Fibroblast of lung (primary cell): ENCODE measurements at regions not wholly inside any gene's neighbourhood (a gene's known extent, or its start where the extent isn't known, plus 50 kb on each side); places are given as distances from the start of the nearest gene placed in this dataset.

Source experiments
- DNase-seq, 2 donors: peaks; one replicate each; pipeline versions ENCODE4 v3.0.0 to v3.0.0-alpha.2; 2010; ENCODE audit warnings: low read depth in 2 of 2
- H2AFZ ChIP-seq: 2 replicates; pipeline ENCODE4 v1.5.1; 2012; ENCODE audit warnings: low read length, control low read depth, inconsistent platforms
- H3K27ac ChIP-seq: 2 replicates; pipeline ENCODE4 v1.5.1; 2011; ENCODE audit warnings: low read length, control low read depth; ENCODE audit not compliant: insufficient read depth
- H3K27me3 ChIP-seq: 2 replicates; pipeline ENCODE4 v1.5.1; 2011; ENCODE audit warnings: mild to moderate bottlenecking, low read length; ENCODE audit not compliant: control insufficient read depth, insufficient read depth
- H3K36me3 ChIP-seq: 2 replicates; pipeline ENCODE4 v1.5.1; 2011; ENCODE audit warnings: low read length; ENCODE audit not compliant: control insufficient read depth, insufficient read depth
- H3K4me1 ChIP-seq: 2 replicates; pipeline ENCODE4 v1.5.1; 2011; ENCODE audit warnings: low read length; ENCODE audit not compliant: control insufficient read depth, insufficient read depth; ENCODE audit errors: extremely low read depth
- H3K4me2 ChIP-seq: 2 replicates; pipeline ENCODE4 v1.5.1; 2011; ENCODE audit warnings: low read length, control low read depth; ENCODE audit not compliant: insufficient read depth; ENCODE audit errors: extremely low read depth
- H3K4me3 ChIP-seq, 4 experiments: fragments of 200-600 bp in 1 of 4; sonication (generic) in 1 of 4; replicated peaks in 1 of 4; 2 replicates each; pipeline ENCODE4 v1.5.1; 2011 to 2016; ENCODE audit warnings: low read length in 4 of 4, low read depth in 3 of 4, mild to moderate bottlenecking in 3 of 4, control low read depth in 2 of 4, inconsistent platforms in 1 of 4, mixed read lengths in 1 of 4; ENCODE audit not compliant: insufficient read depth in 1 of 4; ENCODE audit errors: control extremely low read depth in 1 of 4
- H3K79me2 ChIP-seq: 2 replicates; pipeline ENCODE4 v1.5.1; 2012; ENCODE audit warnings: mild to moderate bottlenecking, low read length, inconsistent platforms; ENCODE audit not compliant: control insufficient read depth, insufficient read depth
- H3K9ac ChIP-seq: 2 replicates; pipeline ENCODE4 v1.5.1; 2011; ENCODE audit warnings: mild to moderate bottlenecking, low read length, control low read depth; ENCODE audit not compliant: insufficient read depth
- H3K9me3 ChIP-seq: 2 replicates; pipeline ENCODE4 v1.5.1; 2012; ENCODE audit warnings: low read depth, low read length; ENCODE audit not compliant: control insufficient read depth, insufficient read depth
- H4K20me1 ChIP-seq: 2 replicates; pipeline ENCODE4 v1.5.1; 2011; ENCODE audit warnings: low read length; ENCODE audit not compliant: control insufficient read depth, insufficient read depth; ENCODE audit errors: extremely low read depth
- EZH2 ChIP-seq: IDR thresholded peaks from 2 replicates; pipeline ENCODE4 v1.5.1; 2012; ENCODE audit warnings: low read length, control low read depth, mild to moderate bottlenecking; ENCODE audit errors: missing control alignments
- TF ChIP-seq, protein P1 (sequence below), 2 donors: IDR thresholded peaks in 1 of 2; conservative IDR thresholded peaks in 1 of 2; 1 replicate in 1 of 2; 2 replicates in 1 of 2; pipeline ENCODE4 v1.5.1; 2011 to 2012; ENCODE audit warnings: low read length in 2 of 2, control low read depth in 1 of 2, inconsistent platforms in 1 of 2, low read depth in 1 of 2, mild to moderate bottlenecking in 1 of 2

DNA sequence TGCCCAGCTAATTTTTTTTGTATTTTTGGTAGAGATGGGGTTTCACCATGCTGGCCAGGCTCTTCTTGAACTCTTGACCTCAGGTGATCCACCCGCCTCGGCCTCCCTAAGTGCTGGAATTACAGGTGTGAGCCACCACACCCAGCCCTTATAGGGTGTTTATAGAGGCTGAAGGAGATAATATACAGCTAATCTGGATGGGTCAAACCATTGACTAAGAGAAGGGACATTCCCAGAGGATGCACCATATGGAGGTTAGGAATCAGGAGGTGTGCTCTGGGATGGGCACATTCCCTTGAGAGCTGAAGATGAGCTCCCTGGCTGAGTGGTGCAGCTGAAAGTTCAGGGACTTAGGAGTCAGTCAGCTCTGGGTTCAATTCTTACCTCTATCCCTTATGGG lies 68.3 kb upstream of the SHISA3 start:
- H4K20me1 ChIP-seq = no peaks in the 10 kb centered on the region
- H3K4me3 ChIP-seq = no peak overlapping the region
- no peak overlapping the region for H3K9ac ChIP-seq
- DNase-seq = no peak
- TF ChIP-seq, protein P1, sequence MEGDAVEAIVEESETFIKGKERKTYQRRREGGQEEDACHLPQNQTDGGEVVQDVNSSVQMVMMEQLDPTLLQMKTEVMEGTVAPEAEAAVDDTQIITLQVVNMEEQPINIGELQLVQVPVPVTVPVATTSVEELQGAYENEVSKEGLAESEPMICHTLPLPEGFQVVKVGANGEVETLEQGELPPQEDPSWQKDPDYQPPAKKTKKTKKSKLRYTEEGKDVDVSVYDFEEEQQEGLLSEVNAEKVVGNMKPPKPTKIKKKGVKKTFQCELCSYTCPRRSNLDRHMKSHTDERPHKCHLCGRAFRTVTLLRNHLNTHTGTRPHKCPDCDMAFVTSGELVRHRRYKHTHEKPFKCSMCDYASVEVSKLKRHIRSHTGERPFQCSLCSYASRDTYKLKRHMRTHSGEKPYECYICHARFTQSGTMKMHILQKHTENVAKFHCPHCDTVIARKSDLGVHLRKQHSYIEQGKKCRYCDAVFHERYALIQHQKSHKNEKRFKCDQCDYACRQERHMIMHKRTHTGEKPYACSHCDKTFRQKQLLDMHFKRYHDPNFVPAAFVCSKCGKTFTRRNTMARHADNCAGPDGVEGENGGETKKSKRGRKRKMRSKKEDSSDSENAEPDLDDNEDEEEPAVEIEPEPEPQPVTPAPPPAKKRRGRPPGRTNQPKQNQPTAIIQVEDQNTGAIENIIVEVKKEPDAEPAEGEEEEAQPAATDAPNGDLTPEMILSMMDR (conservative IDR thresholded peaks at IDR 0.05 in 1 of 2, IDR thresholded peaks at IDR 0.05 in 1 of 2; ENCODE audit: low read depth in 1 of 2, low read length in 2 of 2) = no peak
- TF ChIP-seq EZH2 = no peak
- no peaks in the 10 kb centered on the region for H3K36me3 ChIP-seq
- H3K4me2 ChIP-seq = no peak overlapping the region
- no peak overlapping the region for H3K27ac ChIP-seq
- no peaks in the 10 kb centered on the region for H3K4me1 ChIP-seq
- H3K27me3 ChIP-seq = no peaks in the 10 kb centered on the region
- H2AFZ ChIP-seq = no peak overlapping the region
- H3K9me3 ChIP-seq = no peaks in the 10 kb centered on the region
- no peaks in the 10 kb centered on the region for H3K79me2 ChIP-seq

DNA sequence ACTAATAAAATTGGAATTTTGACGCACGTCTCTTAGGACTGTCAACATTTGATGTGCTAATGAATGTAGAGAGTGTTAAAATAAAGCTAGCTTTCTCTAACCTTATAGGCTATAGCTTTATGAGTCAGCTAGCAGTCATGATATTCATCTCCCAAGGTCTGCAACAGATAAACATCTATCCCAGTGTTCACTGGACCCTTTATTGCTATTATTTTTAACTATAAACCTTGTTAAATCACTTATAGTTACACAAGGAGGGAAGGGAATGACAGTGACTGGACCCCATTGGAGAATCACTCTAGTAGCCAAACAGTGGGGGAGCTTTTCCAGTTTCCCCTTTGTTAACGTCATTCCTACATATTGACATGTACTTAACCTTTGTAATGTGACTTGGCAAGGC lies 67.9 kb upstream of the SHISA3 start:
- no peak overlapping the region for H2AFZ ChIP-seq
- no peak overlapping the region for H3K27ac ChIP-seq
- no peaks in the 10 kb centered on the region for H3K27me3 ChIP-seq
- DNase-seq = no peak
- H3K79me2 ChIP-seq = no peaks in the 10 kb centered on the region
- no peak overlapping the region for H3K4me3 ChIP-seq
- H3K4me2 ChIP-seq = no peak overlapping the region
- H3K9ac ChIP-seq = no peak overlapping the region
- no peaks in the 10 kb centered on the region for H3K36me3 ChIP-seq
- H4K20me1 ChIP-seq = no peaks in the 10 kb centered on the region
- H3K4me1 ChIP-seq = no peaks in the 10 kb centered on the region
- no peaks in the 10 kb centered on the region for H3K9me3 ChIP-seq
- no peak for TF ChIP-seq EZH2
- TF ChIP-seq, protein P1 (conservative IDR thresholded peaks at IDR 0.05 in 1 of 2, IDR thresholded peaks at IDR 0.05 in 1 of 2; ENCODE audit: low read depth in 1 of 2, low read length in 2 of 2) = no peak

DNA sequence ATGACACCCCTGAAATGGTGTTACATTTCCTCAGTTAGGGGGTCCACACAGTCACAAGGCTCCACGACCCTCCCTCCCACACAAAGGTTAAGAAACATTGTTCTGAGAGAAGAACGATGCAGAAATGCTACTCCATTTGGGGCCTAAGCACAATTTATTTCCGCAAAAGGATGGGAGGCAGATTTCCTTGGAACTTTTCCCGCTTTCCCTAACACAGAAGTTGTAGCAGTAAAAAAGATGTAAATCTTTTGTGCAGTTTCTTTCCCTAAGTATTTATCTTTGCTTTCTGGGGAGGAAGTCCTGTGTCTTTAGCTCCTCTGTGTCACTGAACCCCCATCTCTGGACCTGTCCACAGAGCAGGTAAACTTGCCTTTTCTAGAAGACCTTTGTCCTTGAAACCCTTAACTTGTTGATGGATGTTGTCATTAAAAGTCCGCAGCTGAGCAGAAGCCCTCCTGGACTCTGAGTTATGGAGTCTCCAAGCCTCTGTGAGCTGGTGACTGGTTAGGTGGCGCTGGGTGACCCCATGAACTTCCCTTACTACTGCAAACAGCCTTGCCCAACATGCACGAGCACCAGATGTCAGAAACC lies 67.2 kb upstream of the SHISA3 start:
- H3K27me3 ChIP-seq = no peaks in the 10 kb centered on the region
- H3K4me3 ChIP-seq = no peak overlapping the region
- no peaks in the 10 kb centered on the region for H4K20me1 ChIP-seq
- H3K79me2 ChIP-seq = no peaks in the 10 kb centered on the region
- no peaks in the 10 kb centered on the region for H3K4me1 ChIP-seq
- H3K9me3 ChIP-seq = no peaks in the 10 kb centered on the region
- H2AFZ ChIP-seq = no peak overlapping the region
- H3K27ac ChIP-seq = no peak overlapping the region
- no peak overlapping the region for H3K4me2 ChIP-seq
- TF ChIP-seq EZH2 = no peak
- TF ChIP-seq, protein P1 (conservative IDR thresholded peaks at IDR 0.05 in 1 of 2, IDR thresholded peaks at IDR 0.05 in 1 of 2; ENCODE audit: low read depth in 1 of 2, low read length in 2 of 2) = no peak
- H3K9ac ChIP-seq = no peak overlapping the region
- H3K36me3 ChIP-seq = no peaks in the 10 kb centered on the region
- no peak for DNase-seq
